ENCODE measurements at regions not wholly inside any gene's neighbourhood (a gene's known extent, or its start where the extent isn't known, plus 50 kb on each side); places are given as distances from the start of the nearest gene placed in this dataset.

GRCh38 chr6:82072121-82072521 is 175.4 kb downstream of the IBTK start:
- 100% methylated on average over 1 of the region's 1 CpG; no CpG with 5 or more reads in 1 of the 2 experiments for WGBS, 2 experiments (ENCODE audit: insufficient coverage in 2 of 2)
- H3K27ac ChIP-seq (ENCODE audit: low read depth, low read length, severe bottlenecking), result no peak overlapping the region
- H3K4me3 ChIP-seq (ENCODE audit: extremely low read depth, insufficient read depth, low read length, poor library complexity, severe bottlenecking), result no peak overlapping the region
- H3K36me3 ChIP-seq (ENCODE audit: control insufficient read depth, insufficient read depth, low read length), result no peaks in the 10 kb centered on the region
- H3K9me3 ChIP-seq (ENCODE audit: control insufficient read depth, low read length), result no peaks in the 10 kb centered on the region
- H3K4me1 ChIP-seq (ENCODE audit: control insufficient read depth, insufficient read depth, low read length, poor library complexity, severe bottlenecking), result no peaks in the 10 kb centered on the region

GRCh38 chr6:82068721-82069120 is 178.8 kb downstream of the IBTK start:
- no peak overlapping the region for H3K4me3 ChIP-seq (ENCODE audit: extremely low read depth, insufficient read depth, low read length, poor library complexity, severe bottlenecking)
- H3K9me3 ChIP-seq (ENCODE audit: control insufficient read depth, low read length), result no peaks in the 10 kb centered on the region
- H3K36me3 ChIP-seq (ENCODE audit: control insufficient read depth, insufficient read depth, low read length), result no peaks in the 10 kb centered on the region
- H3K27ac ChIP-seq (ENCODE audit: low read depth, low read length, severe bottlenecking), result no peak overlapping the region
- WGBS, 2 experiments (ENCODE audit: insufficient coverage in 2 of 2), result 83 to 100% methylated on average over 1 of the region's 2 CpGs
- H3K4me1 ChIP-seq (ENCODE audit: control insufficient read depth, insufficient read depth, low read length, poor library complexity, severe bottlenecking), result no peaks in the 10 kb centered on the region

GRCh38 chr6:82066991-82067411 is 180.5 kb downstream of the IBTK start:
- Histone ChIP-seq H3K9me3 (ENCODE audit: control insufficient read depth, low read length) (no peaks in the 10 kb centered on the region), H3K4me1 (ENCODE audit: control insufficient read depth, insufficient read depth, low read length, poor library complexity, severe bottlenecking) (no peaks in the 10 kb centered on the region), H3K4me3 (ENCODE audit: extremely low read depth, insufficient read depth, low read length, poor library complexity, severe bottlenecking) (no peak overlapping the region), H3K36me3 (ENCODE audit: control insufficient read depth, insufficient read depth, low read length) (no peaks in the 10 kb centered on the region), H3K27ac (ENCODE audit: low read depth, low read length, severe bottlenecking) (no peak overlapping the region)
- 80 to 100% methylated on average over 1 to 2 of the region's 4 CpGs for WGBS, 2 experiments (ENCODE audit: insufficient coverage in 2 of 2)

DNA sequence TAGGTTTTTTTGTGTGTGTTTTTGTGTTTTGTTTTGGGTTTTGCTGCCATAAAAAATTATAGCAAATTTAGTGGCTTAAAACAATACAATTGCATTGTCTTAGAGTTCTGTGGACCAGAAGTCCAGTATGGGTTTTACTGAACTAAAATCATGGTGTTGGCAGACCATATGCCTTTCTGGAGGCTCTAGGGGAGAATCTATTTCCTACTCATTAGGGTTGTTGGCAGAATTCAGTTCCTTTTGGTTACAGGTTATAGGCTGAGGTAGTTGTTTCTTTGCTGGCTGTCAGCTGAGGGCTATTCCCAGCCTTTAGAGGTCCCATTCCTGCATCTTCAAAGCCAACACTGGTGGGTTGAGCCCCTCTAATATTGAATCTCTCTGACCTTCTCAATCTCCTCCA is 181.3 kb downstream of the IBTK start:
- Histone ChIP-seq H3K36me3 (ENCODE audit: control insufficient read depth, insufficient read depth, low read length) (no peaks in the 10 kb centered on the region), H3K27ac (ENCODE audit: low read depth, low read length, severe bottlenecking) (no peak overlapping the region), H3K9me3 (ENCODE audit: control insufficient read depth, low read length) (no peaks in the 10 kb centered on the region), H3K4me3 (ENCODE audit: extremely low read depth, insufficient read depth, low read length, poor library complexity, severe bottlenecking) (no peak overlapping the region), H3K4me1 (ENCODE audit: control insufficient read depth, insufficient read depth, low read length, poor library complexity, severe bottlenecking) (no peaks in the 10 kb centered on the region)

DNA sequence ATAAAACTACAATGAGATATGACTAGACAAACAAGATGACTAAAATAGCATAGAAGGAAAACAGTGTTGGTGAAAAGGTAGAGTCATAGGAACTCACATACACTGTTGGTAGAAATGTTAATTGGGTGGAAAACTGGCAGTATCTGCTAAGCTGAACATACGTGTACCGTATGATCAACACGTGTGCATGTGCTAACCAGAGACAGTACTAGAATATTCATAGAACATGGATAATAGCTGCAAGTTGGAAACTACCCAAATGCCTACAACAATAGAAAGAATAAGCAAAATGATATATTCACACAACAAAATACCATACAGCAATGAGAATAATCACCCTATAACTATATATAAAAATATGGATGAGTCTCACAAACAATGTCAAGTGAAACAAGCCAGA is 184.0 kb downstream of the IBTK start:
- no peak overlapping the region for H3K27ac ChIP-seq (ENCODE audit: low read depth, low read length, severe bottlenecking)
- H3K9me3 ChIP-seq (ENCODE audit: control insufficient read depth, low read length), result no peaks in the 10 kb centered on the region
- no peaks in the 10 kb centered on the region for H3K36me3 ChIP-seq (ENCODE audit: control insufficient read depth, insufficient read depth, low read length)
- WGBS, 2 experiments (ENCODE audit: insufficient coverage in 2 of 2), result 90% methylated on average over 2 of the region's 3 CpGs; no CpG with 5 or more reads in 1 of the 2 experiments
- no peaks in the 10 kb centered on the region for H3K4me1 ChIP-seq (ENCODE audit: control insufficient read depth, insufficient read depth, low read length, poor library complexity, severe bottlenecking)
- H3K4me3 ChIP-seq (ENCODE audit: extremely low read depth, insufficient read depth, low read length, poor library complexity, severe bottlenecking), result no peak overlapping the region

GRCh38 chr6:82062219-82062618 is 185.3 kb downstream of the IBTK start:
- H3K4me1 ChIP-seq (ENCODE audit: control insufficient read depth, insufficient read depth, low read length, poor library complexity, severe bottlenecking), result no peaks in the 10 kb centered on the region
- 35 to 76% methylated on average over 2 to 5 of the region's 7 CpGs for WGBS, 2 experiments (ENCODE audit: insufficient coverage in 2 of 2)
- no peak overlapping the region for H3K4me3 ChIP-seq (ENCODE audit: extremely low read depth, insufficient read depth, low read length, poor library complexity, severe bottlenecking)

DNA sequence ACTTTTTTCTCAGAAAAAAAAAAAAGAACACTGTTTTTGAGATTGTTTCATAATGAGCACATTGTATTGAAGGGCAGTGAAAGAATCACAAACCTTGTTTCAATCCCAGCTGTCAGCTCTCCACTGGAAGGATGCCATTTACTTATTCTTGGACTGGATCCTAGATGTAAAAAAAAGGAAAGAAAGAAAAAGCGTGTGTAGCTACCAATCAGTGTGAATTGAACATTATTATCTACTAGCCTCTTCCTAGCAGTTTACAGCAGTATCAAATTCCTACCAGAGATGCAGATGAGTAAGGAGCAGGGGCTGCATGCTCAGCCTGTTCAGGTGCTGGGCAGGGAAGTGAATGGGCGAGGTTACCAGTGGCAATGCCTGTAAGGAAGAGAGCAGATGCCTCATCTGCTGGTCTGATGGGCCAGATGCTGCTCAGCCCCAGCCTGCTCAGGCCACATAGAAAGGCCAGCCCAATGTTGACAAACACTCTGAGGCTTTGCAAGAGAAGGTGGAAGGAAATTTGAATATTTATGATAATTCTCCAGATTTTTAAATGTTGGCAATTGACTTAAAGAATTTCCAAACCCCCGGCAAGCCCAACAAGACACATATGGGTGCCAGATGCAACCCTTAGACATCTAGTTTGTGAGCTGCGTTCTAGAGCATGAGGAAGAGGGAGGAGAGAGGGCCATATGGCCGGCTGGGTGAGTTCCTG is 189.5 kb downstream of the IBTK start:
- no peak overlapping the region for H3K27ac ChIP-seq (ENCODE audit: low read depth, low read length, severe bottlenecking)
- H3K4me3 ChIP-seq (ENCODE audit: extremely low read depth, insufficient read depth, low read length, poor library complexity, severe bottlenecking), result no peak overlapping the region
- H3K4me1 ChIP-seq (ENCODE audit: control insufficient read depth, insufficient read depth, low read length, poor library complexity, severe bottlenecking), result no peaks in the 10 kb centered on the region
- H3K36me3 ChIP-seq (ENCODE audit: control insufficient read depth, insufficient read depth, low read length), result no peaks in the 10 kb centered on the region
- no peaks in the 10 kb centered on the region for H3K9me3 ChIP-seq (ENCODE audit: control insufficient read depth, low read length)
- 92 to 100% methylated on average over 3 of the region's 5 CpGs for WGBS, 2 experiments (ENCODE audit: insufficient coverage in 2 of 2)

More at GRCh38 chr6:82062219-82062618, 185.3 kb downstream of the IBTK start:
- Histone ChIP-seq H3K27ac (ENCODE audit: low read depth, low read length, severe bottlenecking) (no peak overlapping the region), H3K9me3 (ENCODE audit: control insufficient read depth, low read length) (no peaks in the 10 kb centered on the region), H3K36me3 (ENCODE audit: control insufficient read depth, insufficient read depth, low read length) (no peaks in the 10 kb centered on the region)

DNA sequence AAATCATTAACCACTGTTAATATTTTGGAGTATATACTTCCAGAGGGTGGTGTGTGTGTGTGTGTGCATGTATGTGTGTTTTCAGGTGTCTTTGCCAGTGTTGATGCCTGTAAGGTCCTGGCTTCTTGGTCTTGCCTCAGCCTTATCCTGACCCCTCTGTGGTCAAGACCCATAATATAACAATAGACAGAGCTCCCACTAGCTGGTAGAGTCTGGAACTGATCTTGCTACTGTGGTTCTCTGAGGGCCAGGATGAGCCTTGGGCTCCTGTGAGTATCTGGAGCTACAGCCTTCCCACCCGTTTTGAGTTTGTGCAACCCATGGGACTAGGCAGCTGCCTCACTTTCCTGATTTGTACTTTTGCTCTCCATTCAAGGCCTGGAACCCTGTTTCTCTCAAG is 191.0 kb downstream of the IBTK start:
- H3K36me3 ChIP-seq (ENCODE audit: control insufficient read depth, insufficient read depth, low read length), result no peaks in the 10 kb centered on the region
- H3K4me3 ChIP-seq (ENCODE audit: extremely low read depth, insufficient read depth, low read length, poor library complexity, severe bottlenecking), result no peak overlapping the region
- no peaks in the 10 kb centered on the region for H3K4me1 ChIP-seq (ENCODE audit: control insufficient read depth, insufficient read depth, low read length, poor library complexity, severe bottlenecking)
- no peak overlapping the region for H3K27ac ChIP-seq (ENCODE audit: low read depth, low read length, severe bottlenecking)
- 55 to 82% methylated on average over 1 of the region's 1 CpG for WGBS, 2 experiments (ENCODE audit: insufficient coverage in 2 of 2)
- no peaks in the 10 kb centered on the region for H3K9me3 ChIP-seq (ENCODE audit: control insufficient read depth, low read length)

DNA sequence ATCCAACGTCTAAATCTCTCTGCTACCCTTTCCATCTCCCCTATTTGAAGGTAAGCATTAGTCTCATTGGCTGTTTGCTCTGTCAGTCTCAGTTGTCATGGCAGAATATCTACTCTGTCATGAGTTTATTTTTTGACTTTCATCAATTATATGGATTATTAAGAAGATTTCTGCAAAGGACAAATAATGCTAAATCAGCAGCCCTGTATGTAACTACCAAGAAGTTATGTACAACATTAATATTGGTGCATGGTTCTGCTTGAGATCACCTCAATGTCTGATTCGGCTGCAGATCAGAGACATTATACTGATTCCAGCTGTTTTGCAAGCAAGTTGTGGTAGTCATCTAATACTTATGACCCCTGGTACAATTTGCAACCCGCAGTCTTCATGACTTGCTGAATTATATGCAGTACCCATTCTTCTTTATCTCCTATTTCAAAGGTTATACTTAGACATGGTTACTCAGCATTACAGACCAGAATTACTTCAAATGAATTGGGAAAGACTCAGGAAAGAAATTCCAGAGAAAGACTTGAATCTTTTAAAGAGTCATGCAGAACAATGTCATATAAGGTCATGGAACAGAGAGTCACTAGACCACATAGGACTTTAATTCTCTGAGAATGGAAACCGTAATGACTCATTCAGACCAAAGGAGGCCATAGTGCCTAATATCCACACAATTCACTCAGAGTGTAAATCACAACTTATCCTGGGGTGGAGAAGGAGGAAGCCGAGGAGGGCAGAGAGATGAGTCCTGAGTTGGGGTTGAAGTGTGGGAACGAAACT is 201.4 kb downstream of the IBTK start:
- Histone ChIP-seq H3K4me1 (ENCODE audit: control insufficient read depth, insufficient read depth, low read length, poor library complexity, severe bottlenecking) (no peaks in the 10 kb centered on the region), H3K4me3 (ENCODE audit: extremely low read depth, insufficient read depth, low read length, poor library complexity, severe bottlenecking) (no peak overlapping the region)

GRCh38 chr6:82040405-82041221 is 206.9 kb downstream of the IBTK start:
- Histone ChIP-seq H3K4me1 (ENCODE audit: control insufficient read depth, insufficient read depth, low read length, poor library complexity, severe bottlenecking) (peaks cover 9% of the 10 kb centered on the region), H3K9me3 (ENCODE audit: control insufficient read depth, low read length) (no peaks in the 10 kb centered on the region), H3K27ac (ENCODE audit: low read depth, low read length, severe bottlenecking) (no peak overlapping the region), H3K4me3 (ENCODE audit: extremely low read depth, insufficient read depth, low read length, poor library complexity, severe bottlenecking) (no peak overlapping the region), H3K36me3 (ENCODE audit: control insufficient read depth, insufficient read depth, low read length) (no peaks in the 10 kb centered on the region)
- WGBS, 2 experiments (ENCODE audit: insufficient coverage in 2 of 2), result 57 to 67% methylated on average over 1 to 2 of the region's 4 CpGs

More for the DNA sequence above, 201.4 kb downstream of the IBTK start:
- H3K27ac ChIP-seq (ENCODE audit: low read depth, low read length, severe bottlenecking), result no peak overlapping the region
- no peaks in the 10 kb centered on the region for H3K9me3 ChIP-seq (ENCODE audit: control insufficient read depth, low read length)
- no peaks in the 10 kb centered on the region for H3K36me3 ChIP-seq (ENCODE audit: control insufficient read depth, insufficient read depth, low read length)
- 88 to 94% methylated on average over 1 to 2 of the region's 6 CpGs for WGBS, 2 experiments (ENCODE audit: insufficient coverage in 2 of 2)
